ENCODE measurements at regions not wholly inside any gene's neighbourhood (a gene's known extent, or its start where the extent isn't known, plus 50 kb on each side); places are given as distances from the start of the nearest gene placed in this dataset.

- DNase-seq: no peak
- no peak for TF ChIP-seq GATA1 (IDR thresholded peaks at IDR 0.05; ENCODE audit: low read depth, low read length)
- no peak for TF ChIP-seq POLR2A (IDR thresholded peaks at IDR 0.05; ENCODE audit: low read length)
These were observed 336.9 kb upstream of the CDH20 start for GRCh38 chr18:60996326-60996725.

DNA sequence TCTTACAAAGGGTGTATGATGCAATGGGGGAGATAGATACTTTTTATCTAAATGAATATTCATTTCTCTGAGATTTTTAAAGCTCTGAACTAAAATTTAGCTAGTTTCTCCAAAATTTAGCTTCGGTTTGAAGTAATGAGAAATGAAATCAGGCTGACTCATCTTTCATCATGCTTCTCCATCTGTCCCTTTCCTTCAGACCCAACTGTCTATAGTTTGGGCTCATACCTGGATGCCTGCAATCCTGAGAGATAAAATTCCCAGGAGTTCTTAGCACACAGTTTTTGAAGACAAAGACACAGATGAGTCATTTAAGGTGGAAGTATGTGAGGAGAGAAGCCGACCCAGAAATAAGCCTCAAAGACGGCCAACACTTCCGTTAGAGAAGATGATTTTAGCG, 336.4 kb upstream of the CDH20 start:
- DNase-seq: no peak
- no peak for TF ChIP-seq POLR2A (IDR thresholded peaks at IDR 0.05; ENCODE audit: low read length)
- no peak for TF ChIP-seq GATA1 (IDR thresholded peaks at IDR 0.05; ENCODE audit: low read depth, low read length)

GRCh38 chr18:61001138-61001537, 332.1 kb upstream of the CDH20 start:
- no peak for DNase-seq
- TF ChIP-seq GATA1 (IDR thresholded peaks at IDR 0.05; ENCODE audit: low read depth, low read length) (no peak), POLR2A (IDR thresholded peaks at IDR 0.05; ENCODE audit: low read length) (no peak)

- no peak for DNase-seq
- TF ChIP-seq GATA1 (IDR thresholded peaks at IDR 0.05; ENCODE audit: low read depth, low read length): no peak
- no peak for TF ChIP-seq POLR2A (IDR thresholded peaks at IDR 0.05; ENCODE audit: low read length)
These were observed 326.5 kb upstream of the CDH20 start for GRCh38 chr18:61006687-61007224.

DNA sequence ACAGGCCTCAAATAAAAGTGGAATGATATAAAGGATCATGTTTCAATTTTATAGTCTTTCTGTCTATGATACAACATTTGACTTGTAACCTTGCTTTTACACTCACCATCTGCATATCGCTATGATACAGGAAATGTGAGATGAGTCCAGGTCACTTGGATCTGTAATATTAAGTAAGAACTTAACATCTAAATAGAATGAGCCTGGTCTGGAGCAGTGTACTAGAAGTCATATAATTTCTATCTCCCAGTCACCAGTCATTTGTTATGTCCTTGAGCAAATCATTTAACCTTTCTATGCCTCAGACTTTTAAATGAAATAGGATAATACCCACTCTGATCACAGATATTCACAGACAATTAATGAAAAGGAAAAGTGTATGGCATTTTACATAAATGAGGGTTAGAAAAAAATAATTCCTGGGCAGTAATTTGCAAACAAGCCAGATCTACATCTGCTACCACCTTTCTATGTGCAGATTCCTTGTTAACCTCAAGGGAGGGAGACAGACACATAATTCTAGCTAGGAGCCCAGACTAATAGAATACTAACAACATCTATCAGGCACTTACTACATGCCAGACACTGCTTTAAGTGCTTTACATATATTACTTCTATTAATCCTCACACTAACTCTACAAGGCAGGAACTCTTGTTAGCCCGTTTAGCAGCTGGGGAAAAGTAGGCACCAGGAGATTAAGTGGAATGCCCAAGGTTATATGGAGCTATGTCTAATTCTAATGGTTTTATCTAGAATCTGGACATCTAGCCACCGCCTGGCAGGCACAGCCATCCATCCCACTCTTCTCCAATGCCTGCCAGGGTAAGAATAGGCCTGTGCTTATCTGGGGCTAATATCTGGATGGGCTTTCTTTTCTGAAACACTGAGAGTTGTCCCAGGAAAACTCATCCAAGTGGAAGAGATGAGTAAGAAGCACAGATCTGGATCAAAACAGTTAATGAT, 313.6 kb upstream of the CDH20 start:
- TF ChIP-seq POLR2A (IDR thresholded peaks at IDR 0.05; ENCODE audit: low read length): no peak
- TF ChIP-seq GATA1 (IDR thresholded peaks at IDR 0.05; ENCODE audit: low read depth, low read length): no peak
- DNase-seq: no peak

DNA sequence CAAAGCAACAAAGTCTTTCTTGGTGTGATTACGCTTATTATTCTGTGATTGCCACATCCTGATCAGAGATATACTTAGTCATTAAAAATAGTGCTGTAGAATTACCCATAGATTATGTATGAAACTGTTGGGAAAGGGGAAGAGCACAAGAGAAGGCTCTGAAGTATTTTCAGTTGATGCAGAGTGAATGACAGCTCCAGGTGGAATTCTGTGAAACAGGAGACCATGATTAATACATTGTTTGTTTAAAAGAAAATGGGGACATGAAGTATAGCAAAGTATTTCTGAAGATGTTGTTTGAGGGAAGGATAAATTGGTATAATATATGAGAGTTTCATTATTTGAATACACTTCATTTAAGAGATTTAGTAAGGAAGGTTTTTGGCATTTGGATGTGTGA, 307.6 kb upstream of the CDH20 start:
- TF ChIP-seq GATA1 (IDR thresholded peaks at IDR 0.05; ENCODE audit: low read depth, low read length) (no peak), POLR2A (IDR thresholded peaks at IDR 0.05; ENCODE audit: low read length) (no peak)
- DNase-seq: no peak

DNA sequence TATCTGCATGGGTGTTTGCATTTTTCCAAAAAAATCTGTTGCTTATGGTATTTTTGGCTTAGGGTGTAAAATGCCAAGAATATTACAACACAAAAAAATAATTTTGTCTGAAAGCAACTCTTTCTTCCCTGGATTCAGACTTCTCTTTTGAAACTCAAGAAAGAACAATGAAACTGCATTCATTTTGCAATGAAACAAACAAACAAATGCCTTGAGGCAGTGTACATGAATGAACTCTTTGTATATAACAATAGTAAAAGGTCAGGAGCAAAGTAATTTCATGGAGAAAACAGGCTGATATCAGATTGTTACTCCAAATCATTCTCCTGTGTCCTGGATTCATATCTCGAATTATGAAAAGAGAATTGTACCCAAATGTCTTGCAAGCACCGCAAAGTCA, 301.6 kb upstream of the CDH20 start:
- no peak for DNase-seq
- TF ChIP-seq GATA1 (IDR thresholded peaks at IDR 0.05; ENCODE audit: low read depth, low read length) (no peak), POLR2A (IDR thresholded peaks at IDR 0.05; ENCODE audit: low read length) (no peak)

DNA sequence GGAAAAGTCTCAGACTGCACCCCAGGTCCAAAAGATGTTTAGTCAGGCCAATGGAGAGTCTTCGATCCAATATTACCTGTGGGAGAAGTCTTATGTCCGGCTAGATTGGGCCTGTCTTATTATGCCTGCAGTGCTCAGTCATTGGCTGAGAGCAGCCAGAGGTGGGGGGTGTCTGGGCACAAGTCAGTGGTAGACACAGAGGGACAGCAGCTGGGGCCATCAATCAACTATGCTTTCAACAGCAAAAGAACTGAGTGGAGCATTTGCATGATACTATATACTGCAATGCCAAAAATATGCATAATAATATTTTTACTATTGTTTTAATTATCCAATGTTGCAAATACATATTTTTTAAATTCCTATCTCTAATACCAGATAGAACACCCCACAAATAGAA, 298.6 kb upstream of the CDH20 start:
- TF ChIP-seq GATA1 (IDR thresholded peaks at IDR 0.05; ENCODE audit: low read depth, low read length): no peak
- no peak for TF ChIP-seq POLR2A (IDR thresholded peaks at IDR 0.05; ENCODE audit: low read length)

GRCh38 chr18:61039251-61039650, 294.0 kb upstream of the CDH20 start:
- DNase-seq: no peak
- TF ChIP-seq GATA1 (IDR thresholded peaks at IDR 0.05; ENCODE audit: low read depth, low read length): no peak
- TF ChIP-seq POLR2A (IDR thresholded peaks at IDR 0.05; ENCODE audit: low read length): no peak

More for the DNA sequence above, 298.6 kb upstream of the CDH20 start:
- no peak for DNase-seq

DNA sequence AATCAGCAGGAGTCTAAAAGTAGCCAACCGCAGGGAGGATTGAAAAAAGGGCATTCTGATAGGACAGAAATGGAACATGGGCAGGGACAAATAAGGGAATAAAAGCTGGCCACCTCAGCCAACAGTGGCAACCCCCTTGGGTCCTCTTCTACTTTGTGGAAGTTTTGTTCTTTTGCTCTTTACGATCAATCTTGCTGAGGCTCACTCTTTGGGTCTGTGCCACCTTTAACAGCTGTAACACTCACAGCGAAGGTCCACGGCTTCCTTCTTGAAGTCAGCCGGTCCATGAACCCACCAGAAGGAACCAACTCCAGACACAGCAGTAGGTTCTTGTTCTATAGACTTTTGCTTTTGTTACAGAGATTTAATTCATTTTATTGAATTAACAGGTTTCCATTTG, 285.4 kb upstream of the CDH20 start:
- no peak for TF ChIP-seq GATA1 (IDR thresholded peaks at IDR 0.05; ENCODE audit: low read depth, low read length)
- TF ChIP-seq POLR2A (IDR thresholded peaks at IDR 0.05; ENCODE audit: low read length): no peak
- no peak for DNase-seq

GRCh38 chr18:61057443-61057842, 275.8 kb upstream of the CDH20 start:
- DNase-seq: no peak
- TF ChIP-seq POLR2A (IDR thresholded peaks at IDR 0.05; ENCODE audit: low read length) (no peak), GATA1 (IDR thresholded peaks at IDR 0.05; ENCODE audit: low read depth, low read length) (no peak)

DNA sequence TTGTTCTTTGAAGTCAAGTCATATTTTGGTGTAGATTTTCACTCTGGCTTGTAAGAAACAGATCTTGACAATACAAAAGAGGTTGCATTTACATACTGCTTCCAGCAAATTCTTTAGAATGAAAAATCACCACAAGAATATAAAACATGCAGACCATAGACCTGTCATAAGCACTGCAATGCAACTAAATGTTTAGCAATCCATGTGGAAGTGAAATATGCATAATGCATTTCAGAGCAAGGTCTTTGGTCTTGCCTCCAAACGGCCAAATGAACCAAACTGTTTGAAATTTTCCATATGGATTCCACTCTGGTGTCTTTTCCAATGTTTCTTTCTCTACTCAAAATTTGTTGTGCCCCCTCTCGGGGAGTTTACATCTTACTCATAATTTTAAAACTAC, 271.0 kb upstream of the CDH20 start:
- DNase-seq: no peak
- no peak for TF ChIP-seq GATA1 (IDR thresholded peaks at IDR 0.05; ENCODE audit: low read depth, low read length)
- no peak for TF ChIP-seq POLR2A (IDR thresholded peaks at IDR 0.05; ENCODE audit: low read length)

DNA sequence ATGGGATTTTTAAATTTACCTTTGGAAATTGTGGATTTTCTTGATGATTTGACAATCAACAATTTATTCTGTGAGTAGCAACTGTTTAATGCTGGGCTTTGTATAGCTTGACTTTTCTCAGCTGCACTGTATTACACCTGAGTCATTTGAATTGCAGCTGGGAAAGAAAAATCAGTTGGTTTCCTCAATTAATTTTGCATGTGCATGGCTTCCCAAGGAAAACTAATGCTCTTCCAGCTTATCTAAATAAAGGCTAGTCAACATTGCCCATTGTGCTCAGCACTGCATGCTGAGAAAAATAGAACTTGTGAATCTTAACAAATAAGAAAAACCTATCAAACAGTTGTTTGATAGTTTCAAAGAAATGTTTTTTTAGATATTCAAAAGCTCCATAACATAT, 268.3 kb upstream of the CDH20 start:
- DNase-seq: no peak
- TF ChIP-seq GATA1 (IDR thresholded peaks at IDR 0.05; ENCODE audit: low read depth, low read length) (no peak), POLR2A (IDR thresholded peaks at IDR 0.05; ENCODE audit: low read length) (no peak)

GRCh38 chr18:61076986-61077385, 256.2 kb upstream of the CDH20 start:
- no peak for DNase-seq

DNA sequence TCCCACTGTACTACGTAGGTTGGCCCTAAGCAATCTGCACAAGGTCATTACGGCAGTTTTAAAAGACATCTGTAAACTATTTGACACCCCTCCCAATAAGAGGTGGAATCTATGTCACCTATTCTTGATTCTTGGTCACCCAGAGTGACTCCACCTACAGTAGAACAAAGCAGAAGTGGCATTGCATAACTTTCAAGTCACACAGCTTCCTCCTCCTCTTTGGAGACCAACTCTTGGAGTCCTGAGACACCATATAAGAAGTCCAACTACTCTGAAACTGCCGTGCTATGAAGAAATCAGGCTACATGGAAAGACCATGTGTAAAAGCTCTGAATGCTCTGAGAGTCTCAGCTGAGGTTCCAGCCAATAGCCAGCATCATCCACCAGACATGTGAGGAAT, 253.5 kb upstream of the CDH20 start:
- TF ChIP-seq GATA1 (IDR thresholded peaks at IDR 0.05; ENCODE audit: low read depth, low read length): no peak
- no peak for TF ChIP-seq POLR2A (IDR thresholded peaks at IDR 0.05; ENCODE audit: low read length)
- no peak for DNase-seq

More at GRCh38 chr18:61076986-61077385, 256.2 kb upstream of the CDH20 start:
- TF ChIP-seq GATA1 (IDR thresholded peaks at IDR 0.05; ENCODE audit: low read depth, low read length) (no peak), POLR2A (IDR thresholded peaks at IDR 0.05; ENCODE audit: low read length) (no peak)
